Right lobe of liver (tissue), 6 donors: ENCODE measurements at regions not wholly inside any gene's neighbourhood (a gene's known extent, or its start where the extent isn't known, plus 50 kb on each side); places are given as distances from the start of the nearest gene placed in this dataset.
A peak's percentile ranks its signal among the peaks of the same experiment; 100 is the strongest.

Experiments
- ATAC-seq, 4 donors: fragments of 200-7000 bp; cut with Tn5 transposase; one replicate each; pipeline ENCODE4 v1.9.1; 2020; ENCODE audit warnings: mild to moderate bottlenecking in 4 of 4, moderate library complexity in 4 of 4
- DNase-seq, 3 donors: peaks; one replicate each; pipeline ENCODE4 v3.0.0-alpha.2; 2020
- H3K27ac ChIP-seq, 3 donors: fragments of 200-600 bp; one replicate each; pipeline ENCODE4 v1.8.0; 2022
- H3K27me3 ChIP-seq, 2 donors: fragments of 200-600 bp; one replicate each; pipeline ENCODE4 v1.8.0; 2022
- H3K36me3 ChIP-seq, 4 donors: fragments of 200-600 bp; sonication (generic) in 1 of 4; one replicate each; pipeline versions ENCODE4 v1.5.1 to v1.8.0; 2017 to 2022; ENCODE audit warnings: control low read depth in 1 of 4
- H3K4me1 ChIP-seq, 4 donors: fragments of 200-600 bp; sonication (generic) in 1 of 4; one replicate each; pipeline versions ENCODE4 v1.5.1 to v1.8.0; 2017 to 2022; ENCODE audit warnings: control low read depth in 1 of 4
- H3K4me3 ChIP-seq, 3 donors: fragments of 200-600 bp; one replicate each; pipeline ENCODE4 v1.8.0; 2022
- H3K9me3 ChIP-seq, 4 donors: fragments of 200-600 bp; sonication (generic) in 1 of 4; one replicate each; pipeline versions ENCODE4 v1.5.1 to v1.8.0; 2017 to 2022; ENCODE audit warnings: control low read depth in 1 of 4
- CTCF ChIP-seq, 4 donors: fragments of 200-600 bp in 3 of 4; fragments of 450-650 bp in 1 of 4; IDR thresholded peaks; one replicate each; pipeline versions ENCODE4 v1.5.1 to v1.8.0; 2016 to 2022; ENCODE audit warnings: antibody characterized with exemption in 4 of 4, mild to moderate bottlenecking in 2 of 4
- POLR2A ChIP-seq: fragments of 450-650 bp; IDR thresholded peaks from one replicate; pipeline ENCODE4 v1.6.1; 2017; ENCODE audit warnings: antibody characterized with exemption, mild to moderate bottlenecking
- WGBS: methylation state at CpG from one replicate; pipeline ENCODE4 v1.1.6; 2018; ENCODE audit warnings: low coverage, low lambda C conversion rate; ENCODE audit not compliant: insufficient coverage; ENCODE audit errors: missing lambda C conversion rate; 5-methylcytosine and 5-hydroxymethylcytosine counted together
- intact Hi-C, 2 donors: fragments of 100-400 bp; cut with DNase I; formaldehyde crosslinking; loops; one replicate each; pipeline versions ENCODE4 v1.11.2 to v1.14.1; 2022
- donor health status: DM: no; HTN: yes; CAD: no.
- donor health status: DM: no; HTN: no; CAD: no.
- donor health status: DM: no; HTN: no; CAD: no.
- donor health status: DM: no; HTN: yes; CAD: no.
- donor health status: DM: no; HTN: yes; CAD: no.

DNA sequence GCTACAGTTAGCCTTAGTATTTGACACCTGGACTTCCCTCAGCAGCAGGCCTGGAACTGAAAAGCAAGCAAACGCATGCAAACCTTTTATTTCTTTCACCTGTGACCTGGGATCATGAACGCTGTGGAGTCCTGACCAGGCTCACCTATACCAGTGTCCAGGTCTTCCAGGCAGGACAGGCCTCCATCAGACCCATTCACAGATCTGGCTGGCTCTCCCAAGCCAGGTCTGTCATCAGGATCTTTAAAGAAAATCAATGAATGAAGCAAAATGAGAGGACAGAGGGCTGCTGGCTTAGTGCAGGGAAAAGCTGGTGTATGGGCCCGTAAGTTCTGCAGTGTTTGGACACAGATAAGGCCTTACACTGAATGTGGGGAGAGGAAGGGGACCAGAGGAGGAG lies 96.3 kb upstream of the CPEB4 start:
- DNase-seq, result peak in 2 of 3 donors; percentile 38 to 80
- 32% methylated on average over 3 of the region's 3 CpGs for WGBS
- no peak overlapping the region for H3K4me3 ChIP-seq
- intact Hi-C loops, result no loop called here
- peaks cover 0 to 42% (median 15%) of the 10 kb centered on the region in 4 donors for H3K4me1 ChIP-seq
- peak overlapping the region; percentile 63 to 93 (median 88) for H3K27ac ChIP-seq
- no peaks in the 10 kb centered on the region for H3K9me3 ChIP-seq
- peak; percentile 14 for TF ChIP-seq POLR2A
- no peak for TF ChIP-seq CTCF (IDR thresholded peaks at IDR 0.05)
- H3K27me3 ChIP-seq, result no peaks in the 10 kb centered on the region
- ATAC-seq, result peak; percentile 17 to 57 (median 26)
- H3K36me3 ChIP-seq, result no peaks in the 10 kb centered on the region

GRCh38 chr5:173792781-173793547 lies 95.2 kb upstream of the CPEB4 start:
- Histone ChIP-seq H3K9me3 (no peaks in the 10 kb centered on the region), H3K27me3 (no peaks in the 10 kb centered on the region), H3K4me3 (no peak overlapping the region), H3K36me3 (no peaks in the 10 kb centered on the region), H3K27ac (peak overlapping the region in 1 of 3 donors; percentile 93), H3K4me1 (peaks cover 0 to 42% (median 14%) of the 10 kb centered on the region in 4 donors)
- WGBS, result 63% methylated on average over 4 of the region's 7 CpGs
- DNase-seq (peak in 1 of 3 donors; percentile 23), ATAC-seq (no peak)
- no peak for TF ChIP-seq CTCF (IDR thresholded peaks at IDR 0.05)
- TF ChIP-seq POLR2A, result no peak
- intact Hi-C loops, result no loop called here

GRCh38 chr5:173793648-173794548 lies 94.3 kb upstream of the CPEB4 start:
- H3K4me1 ChIP-seq, result peaks cover 0 to 34% (median 9%) of the 10 kb centered on the region in 4 donors
- H3K27ac ChIP-seq, result no peak overlapping the region
- ATAC-seq (peak in 2 of 4 donors; percentile 10 to 30), DNase-seq (peak; percentile 58 to 68 (median 63))
- no peak overlapping the region for H3K4me3 ChIP-seq
- H3K27me3 ChIP-seq, result no peaks in the 10 kb centered on the region
- WGBS, result 57% methylated on average over 13 of the region's 16 CpGs
- H3K36me3 ChIP-seq, result no peaks in the 10 kb centered on the region
- H3K9me3 ChIP-seq, result no peaks in the 10 kb centered on the region
- intact Hi-C loops, result no loop called here
- TF ChIP-seq CTCF (IDR thresholded peaks at IDR 0.05), result no peak
- peak; percentile 26 for TF ChIP-seq POLR2A

GRCh38 chr5:173794901-173795416 lies 93.2 kb upstream of the CPEB4 start:
- intact Hi-C loops, result no loop called here
- H3K9me3 ChIP-seq, result no peaks in the 10 kb centered on the region
- ATAC-seq (no peak), DNase-seq (peak in 1 of 3 donors; percentile 39)
- 65% methylated on average over 6 of the region's 10 CpGs for WGBS
- no peak overlapping the region for H3K4me3 ChIP-seq
- no peaks in the 10 kb centered on the region for H3K36me3 ChIP-seq
- peaks cover 0 to 27% (median 9%) of the 10 kb centered on the region in 4 donors for H3K4me1 ChIP-seq
- no peak overlapping the region for H3K27ac ChIP-seq
- TF ChIP-seq POLR2A, result no peak
- no peak for TF ChIP-seq CTCF (IDR thresholded peaks at IDR 0.05)
- no peaks in the 10 kb centered on the region for H3K27me3 ChIP-seq
